ENCODE measurements at regions not wholly inside any gene's neighbourhood (a gene's known extent, or its start where the extent isn't known, plus 50 kb on each side); places are given as distances from the start of the nearest gene placed in this dataset.

GRCh38 chr21:34272321-34272720 lies 91.5 kb upstream of the KCNE2 start:
- Histone ChIP-seq H3K9me3 (no peaks in the 10 kb centered on the region), H3K27ac (no peak overlapping the region), H3K36me3 (no peaks in the 10 kb centered on the region), H3K4me1 (no peaks in the 10 kb centered on the region), H3K4me3 (no peak overlapping the region), H3K27me3 (no peaks in the 10 kb centered on the region)
- intact Hi-C loops (cut with DNase I; ENCODE audit: low total_unique reads) = no loop called here
- TF ChIP-seq CTCF (IDR thresholded peaks at IDR 0.05) (no peak), POLR2A (IDR thresholded peaks at IDR 0.05) (no peak), POLR2AphosphoS5 (IDR thresholded peaks at IDR 0.05) (no peak)
- no peak for DNase-seq (ENCODE audit: low spot score in 2 of 2)

DNA sequence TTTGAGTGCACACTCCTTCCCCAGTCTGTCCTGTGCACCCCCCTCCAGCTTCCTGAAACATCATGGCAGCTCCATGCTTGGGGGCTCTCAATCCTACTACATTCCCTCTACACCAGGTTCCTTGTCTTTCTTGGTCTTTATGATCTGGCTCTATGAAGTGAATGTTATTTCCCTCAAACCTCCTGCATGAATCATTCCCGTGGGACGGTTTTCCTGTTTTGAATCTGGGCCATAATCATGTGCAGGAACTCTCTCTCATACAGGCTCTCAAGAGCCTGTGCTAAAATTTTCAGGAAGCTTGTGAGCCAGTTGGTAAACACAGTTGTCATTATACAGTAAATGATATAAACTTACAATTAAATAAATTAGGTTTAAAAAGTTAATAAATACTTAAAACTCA lies 89.8 kb upstream of the KCNE2 start:
- DNase-seq (ENCODE audit: low spot score in 2 of 2) = no peak
- TF ChIP-seq POLR2A (IDR thresholded peaks at IDR 0.05) (no peak), POLR2AphosphoS5 (IDR thresholded peaks at IDR 0.05) (no peak), CTCF (IDR thresholded peaks at IDR 0.05) (no peak)
- no peak overlapping the region for H3K4me3 ChIP-seq
- no peak overlapping the region for H3K27ac ChIP-seq
- intact Hi-C loops (cut with DNase I; ENCODE audit: low total_unique reads) = no loop called here
- H3K27me3 ChIP-seq = no peaks in the 10 kb centered on the region
- H3K9me3 ChIP-seq = no peaks in the 10 kb centered on the region
- H3K36me3 ChIP-seq = no peaks in the 10 kb centered on the region
- no peaks in the 10 kb centered on the region for H3K4me1 ChIP-seq

- Histone ChIP-seq H3K4me1 (no peaks in the 10 kb centered on the region), H3K27ac (no peak overlapping the region), H3K36me3 (no peaks in the 10 kb centered on the region), H3K27me3 (no peaks in the 10 kb centered on the region), H3K4me3 (no peak overlapping the region), H3K9me3 (no peaks in the 10 kb centered on the region)
- TF ChIP-seq CTCF (IDR thresholded peaks at IDR 0.05) (no peak), POLR2AphosphoS5 (IDR thresholded peaks at IDR 0.05) (no peak), POLR2A (IDR thresholded peaks at IDR 0.05) (no peak)
- intact Hi-C loops (cut with DNase I; ENCODE audit: low total_unique reads) = no loop called here
- no peak for DNase-seq (ENCODE audit: low spot score in 2 of 2)
These were observed 86.9 kb upstream of the KCNE2 start for GRCh38 chr21:34276711-34277425.

- Histone ChIP-seq H3K9me3 (no peaks in the 10 kb centered on the region), H3K4me3 (no peak overlapping the region), H3K4me1 (no peaks in the 10 kb centered on the region), H3K36me3 (no peaks in the 10 kb centered on the region), H3K27ac (no peak overlapping the region), H3K27me3 (no peaks in the 10 kb centered on the region)
- no peak for TF ChIP-seq POLR2AphosphoS5 (IDR thresholded peaks at IDR 0.05)
- DNase-seq (ENCODE audit: low spot score in 2 of 2) = no peak
- intact Hi-C loops (cut with DNase I; ENCODE audit: low total_unique reads) = no loop called here
These were observed 85.4 kb upstream of the KCNE2 start for GRCh38 chr21:34278451-34278850.

DNA sequence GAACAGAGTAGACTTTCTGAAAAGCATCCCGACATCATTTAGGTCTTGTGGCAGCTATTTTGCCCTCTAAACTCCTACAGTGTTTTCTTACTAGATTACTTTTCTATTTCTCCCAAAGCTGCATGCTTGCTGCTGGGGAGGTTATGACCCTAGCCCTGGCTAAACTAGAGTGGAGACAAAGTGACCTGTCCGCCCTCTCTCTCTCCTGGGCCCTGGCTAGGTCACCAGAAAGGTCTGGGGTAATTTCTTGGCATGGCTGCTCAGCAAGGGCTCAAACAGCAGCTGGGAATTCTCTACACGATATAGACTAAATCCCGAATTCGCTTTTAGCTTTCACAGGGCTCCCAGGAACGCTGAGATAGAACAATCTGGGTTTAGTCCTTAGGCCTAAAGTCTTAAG lies 84.5 kb upstream of the KCNE2 start:
- Histone ChIP-seq H3K27ac (no peak overlapping the region), H3K4me3 (no peak overlapping the region), H3K4me1 (no peaks in the 10 kb centered on the region), H3K27me3 (no peaks in the 10 kb centered on the region), H3K36me3 (no peaks in the 10 kb centered on the region), H3K9me3 (no peaks in the 10 kb centered on the region)
- DNase-seq (ENCODE audit: low spot score in 2 of 2) = no peak
- intact Hi-C loops (cut with DNase I; ENCODE audit: low total_unique reads) = no loop called here
- TF ChIP-seq POLR2A (IDR thresholded peaks at IDR 0.05) = no peak
- no peak for TF ChIP-seq POLR2AphosphoS5 (IDR thresholded peaks at IDR 0.05)
- TF ChIP-seq CTCF (IDR thresholded peaks at IDR 0.05) = no peak

DNA sequence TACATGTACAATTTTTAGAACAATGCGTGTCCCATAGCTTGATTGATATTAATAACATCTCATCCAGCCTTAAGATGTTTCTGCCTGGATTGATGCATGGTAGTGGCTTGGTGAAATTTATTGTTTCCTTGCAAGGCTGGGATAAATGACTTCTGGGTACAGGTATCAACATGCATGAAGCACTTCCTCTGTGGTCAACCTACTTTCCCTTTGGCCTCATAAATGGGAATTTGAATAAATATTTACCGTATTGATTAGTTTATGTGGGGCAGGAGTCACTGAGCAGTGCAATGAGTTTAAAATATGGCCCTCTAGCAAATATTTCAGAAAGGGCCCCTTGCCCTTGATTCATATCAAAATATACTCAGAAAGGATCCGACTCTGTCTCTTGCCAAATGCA lies 83.9 kb upstream of the KCNE2 start:
- no peak for TF ChIP-seq POLR2A (IDR thresholded peaks at IDR 0.05)
- no peak for TF ChIP-seq POLR2AphosphoS5 (IDR thresholded peaks at IDR 0.05)
- no peak for TF ChIP-seq CTCF (IDR thresholded peaks at IDR 0.05)
- no peaks in the 10 kb centered on the region for H3K4me1 ChIP-seq
- DNase-seq (ENCODE audit: low spot score in 2 of 2) = no peak
- no peaks in the 10 kb centered on the region for H3K27me3 ChIP-seq
- intact Hi-C loops (cut with DNase I; ENCODE audit: low total_unique reads) = no loop called here
- H3K27ac ChIP-seq = no peak overlapping the region
- H3K4me3 ChIP-seq = no peak overlapping the region
- H3K36me3 ChIP-seq = no peaks in the 10 kb centered on the region
- no peaks in the 10 kb centered on the region for H3K9me3 ChIP-seq

All from breast epithelium (tissue), 4 donors.